HG03378 (cell line): ENCODE measurements at regions not wholly inside any gene's neighbourhood (a gene's known extent, or its start where the extent isn't known, plus 50 kb on each side); places are given as distances from the start of the nearest gene placed in this dataset.
"Not testable (repeated sequence)": the region's sequence is repeated elsewhere in the genome, so short reads cannot be mapped to it uniquely, and the experiment has no call there.

ENCODE experiments used
- ATAC-seq: cut with Tn5 transposase; IDR thresholded peaks from one replicate; pipeline ENCODE4 v1.9.1; 2021; ENCODE audit warnings: mild to moderate bottlenecking, moderate library complexity; ENCODE audit not compliant: unreplicated experiment

DNA sequence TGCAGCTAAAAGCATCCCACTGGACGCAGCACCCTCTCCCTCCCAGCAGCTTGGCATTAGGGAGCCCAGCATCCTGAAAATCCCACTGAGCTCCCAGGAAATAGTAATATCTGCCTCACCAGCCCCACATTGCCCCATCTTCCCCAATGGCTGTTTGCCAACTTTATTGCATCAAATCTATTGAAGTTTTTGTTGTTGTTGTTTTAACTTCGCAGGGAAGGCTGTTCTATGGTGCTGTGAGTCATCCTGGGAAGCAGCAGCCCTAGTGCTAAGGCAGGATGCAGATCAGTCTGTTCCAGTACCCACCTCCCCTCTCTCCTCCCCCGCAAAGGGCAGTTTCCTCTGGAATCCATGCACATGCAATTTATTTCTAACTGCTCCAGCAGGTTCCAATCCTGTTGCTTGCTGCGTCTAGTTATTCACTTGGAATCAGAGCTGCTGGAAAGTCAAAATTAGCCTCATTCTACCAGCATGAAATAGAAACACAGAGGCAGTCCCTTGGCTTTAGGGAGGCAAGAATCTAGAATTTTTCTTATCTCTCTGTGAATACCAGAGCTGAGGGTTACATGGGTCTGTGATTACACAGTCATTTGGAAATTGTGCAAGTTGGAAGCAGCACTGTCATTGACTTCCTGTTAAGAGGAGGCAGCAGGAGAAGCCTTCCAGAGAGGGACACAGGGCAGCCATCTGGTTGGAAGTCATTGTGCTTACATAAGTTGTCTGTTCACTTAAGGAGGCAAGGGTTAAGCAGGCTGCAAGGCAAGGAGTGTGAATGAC, 115.9 kb upstream of the CACUL1 start:
- ATAC-seq: no peak

DNA sequence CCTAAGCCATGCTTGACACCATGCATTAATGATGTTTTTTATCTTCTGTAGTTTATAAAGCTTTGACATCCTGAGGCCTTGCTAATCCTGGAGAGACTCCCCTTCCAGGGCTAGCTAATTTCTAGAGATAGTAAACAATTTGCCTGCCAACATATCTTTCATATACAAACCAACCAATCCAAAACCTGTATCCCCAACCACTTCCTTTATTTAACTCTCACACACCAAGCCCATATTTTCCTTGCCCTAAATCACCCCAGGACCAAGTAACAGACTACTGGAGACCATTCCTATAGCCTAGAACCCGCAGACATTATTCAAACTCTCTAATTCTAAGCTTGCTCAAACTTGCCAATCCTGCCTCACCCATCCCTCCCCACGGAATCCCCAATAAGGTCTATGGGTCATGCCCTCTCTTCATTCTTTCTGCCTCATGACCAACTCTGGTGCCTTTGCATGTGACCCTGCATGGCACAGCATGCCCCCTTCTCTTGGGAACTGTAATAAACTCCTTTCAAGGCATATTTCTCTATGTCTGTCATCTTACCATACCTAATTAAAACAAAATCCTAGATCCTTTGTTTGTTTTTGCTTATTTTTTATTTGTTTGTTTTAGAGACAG, 116.6 kb upstream of the CACUL1 start:
- no peak for ATAC-seq

DNA sequence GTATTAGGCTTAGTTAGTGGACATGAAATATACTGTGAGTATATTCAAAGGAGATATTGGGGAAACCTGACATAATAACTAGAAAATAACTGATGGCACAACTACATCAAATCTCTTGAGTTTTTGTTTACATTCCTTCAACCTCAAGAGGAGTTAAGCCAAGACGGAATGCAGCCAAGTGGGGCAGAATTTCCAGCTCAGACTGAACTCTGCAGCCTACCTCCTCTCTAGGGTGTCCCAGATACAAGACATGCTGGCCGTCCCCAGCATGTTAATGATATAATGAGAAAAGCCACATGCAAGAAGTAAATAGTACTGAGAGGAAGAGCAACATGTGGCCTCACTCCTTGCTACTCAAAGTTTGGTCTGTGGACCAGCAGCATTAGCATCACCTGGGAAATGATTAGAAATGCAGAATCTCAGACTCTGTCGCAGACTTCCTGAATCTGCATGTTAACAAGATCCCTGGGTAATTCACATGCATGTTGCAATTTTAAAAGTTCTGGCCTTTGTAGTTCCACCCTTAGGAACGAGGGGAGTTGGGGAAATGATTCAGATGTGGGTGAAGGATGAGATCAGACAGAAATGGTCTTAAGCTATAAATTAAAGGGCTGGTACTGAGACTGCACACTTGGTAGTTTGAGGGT, 118.4 kb upstream of the CACUL1 start:
- ATAC-seq: no peak

DNA sequence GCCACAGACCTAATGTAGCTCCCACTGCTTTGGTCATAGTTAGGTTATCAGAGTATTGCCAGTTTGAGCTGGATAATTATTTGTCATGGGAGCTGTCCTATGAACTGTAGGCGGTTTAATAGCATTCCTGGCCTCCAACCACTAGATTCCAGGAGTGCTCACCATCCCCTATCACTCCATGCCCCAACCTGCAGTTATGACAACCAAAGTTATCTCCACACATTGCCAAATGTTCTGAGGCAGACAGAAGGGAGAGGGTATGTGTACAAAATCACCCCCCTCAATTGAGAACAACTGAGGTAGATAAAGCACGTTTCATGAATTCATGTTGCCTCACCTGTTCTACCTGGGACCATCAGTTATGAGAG, 119.0 kb upstream of the CACUL1 start:
- ATAC-seq: no peak

DNA sequence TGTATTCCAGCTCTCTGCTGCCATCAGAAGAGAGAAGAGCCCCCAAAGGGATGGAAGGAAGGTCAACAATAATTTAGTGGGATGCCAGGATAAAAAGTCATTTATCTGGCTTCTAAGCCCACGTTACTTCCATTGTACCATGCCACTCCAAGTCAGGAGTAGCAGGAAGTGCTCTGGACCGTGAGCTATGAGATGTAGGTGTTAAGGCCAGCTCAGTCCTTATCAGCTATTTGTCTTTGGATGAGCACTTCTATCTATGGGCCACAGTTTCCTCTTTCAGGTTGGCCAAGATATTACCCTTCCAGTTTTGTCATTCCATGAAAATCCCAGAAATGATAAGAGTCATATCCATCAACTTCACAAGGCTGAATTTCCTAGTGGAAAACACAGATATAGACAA, 119.4 kb upstream of the CACUL1 start:
- ATAC-seq: no peak

DNA sequence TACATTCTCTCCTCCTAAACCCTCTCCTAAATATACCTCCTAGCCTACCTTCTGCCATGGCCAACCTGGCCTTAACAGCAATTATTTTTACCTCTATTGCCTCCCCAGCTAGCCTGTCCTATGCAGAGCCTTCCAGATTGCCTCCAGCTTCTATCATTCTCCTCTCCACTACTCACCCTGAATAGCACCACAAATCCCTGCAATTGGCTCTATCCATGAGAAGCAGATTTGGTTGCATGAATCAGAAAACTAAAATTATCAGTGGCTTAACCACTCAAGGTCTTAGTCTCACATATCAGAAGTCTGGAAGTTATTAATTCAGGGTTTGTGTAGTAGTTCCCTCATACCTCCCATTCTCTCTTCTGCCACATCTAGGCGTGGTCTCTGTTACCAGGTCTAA, 120.3 kb upstream of the CACUL1 start:
- no peak for ATAC-seq

DNA sequence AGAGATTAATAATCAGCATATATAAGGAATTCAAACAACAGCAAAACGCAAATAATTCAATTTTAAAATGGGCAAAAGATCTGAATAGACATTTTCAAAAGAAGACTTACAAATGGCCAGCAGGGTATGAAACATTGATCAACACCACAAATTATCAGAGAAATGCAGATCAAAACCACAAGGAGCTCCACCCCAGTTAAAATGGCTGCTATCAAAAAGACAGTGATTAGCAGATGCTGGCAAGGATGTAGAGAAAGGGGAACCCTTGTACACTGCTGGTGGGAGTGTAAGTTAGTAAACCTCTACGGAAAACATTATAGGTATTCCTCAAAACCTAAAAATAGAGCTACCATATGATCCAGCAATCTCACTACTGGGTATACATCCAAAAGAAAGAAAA, 128.0 kb upstream of the CACUL1 start:
- ATAC-seq: no peak

DNA sequence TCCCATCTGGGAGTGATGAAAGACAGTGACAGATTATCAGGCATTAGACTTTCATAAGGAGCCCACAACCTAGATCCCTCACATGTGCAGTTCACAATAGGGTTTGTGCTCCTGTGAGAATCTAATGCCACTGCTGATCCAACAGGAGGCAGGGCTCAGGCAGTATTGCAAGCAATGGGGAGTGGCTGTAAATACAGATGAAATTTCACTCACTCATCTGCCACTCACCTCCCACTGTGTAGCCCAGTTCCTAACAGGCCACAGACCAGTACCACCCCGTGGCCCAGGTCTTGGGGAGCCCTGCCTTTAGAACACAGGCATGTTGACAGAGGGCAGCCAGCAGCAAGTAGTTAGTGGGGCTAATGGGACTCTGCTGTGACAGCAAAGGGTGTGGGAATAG, 137.3 kb upstream of the NANOS1 start:
- ATAC-seq: no peak

DNA sequence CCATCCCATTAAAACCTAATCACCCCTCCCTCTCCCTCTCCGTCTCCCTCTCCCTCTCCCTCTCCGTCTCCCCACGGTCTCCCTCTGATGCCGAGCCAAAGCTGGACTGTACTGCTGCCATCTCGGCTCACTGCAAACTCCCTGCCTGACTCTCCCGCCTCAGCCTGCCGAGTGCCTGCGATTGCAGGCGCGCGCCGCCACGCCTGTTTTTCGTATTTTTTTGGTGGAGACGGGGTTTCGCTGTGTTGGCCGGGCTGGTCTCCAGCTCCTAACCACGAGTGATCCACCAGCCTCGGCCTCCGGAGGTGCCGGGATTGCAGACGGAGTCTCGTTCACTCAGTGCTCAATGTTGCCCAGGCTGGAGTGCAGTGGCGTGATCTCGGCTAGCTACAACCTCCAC, 134.6 kb upstream of the NANOS1 start:
- ATAC-seq: not testable (repeated sequence)

DNA sequence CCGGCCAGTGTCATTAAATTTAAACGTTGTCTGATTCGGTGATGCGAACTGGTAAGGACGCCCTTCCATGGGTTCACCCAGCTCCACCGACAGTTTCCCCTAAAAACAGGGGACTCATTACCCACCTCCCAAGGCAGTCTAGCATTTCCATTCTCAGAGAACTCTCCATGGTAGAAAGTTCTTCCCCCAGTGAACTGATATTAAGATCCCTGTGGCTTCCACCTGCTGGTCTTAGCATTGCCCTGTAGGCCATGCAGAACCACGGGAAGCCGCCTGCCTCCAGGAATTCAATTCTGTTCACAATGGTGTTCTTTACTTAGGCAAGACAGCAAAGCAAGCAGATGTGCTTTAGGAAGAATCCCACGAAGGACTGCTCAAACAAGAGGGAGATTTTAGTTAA, 128.9 kb upstream of the NANOS1 start:
- ATAC-seq: no peak

DNA sequence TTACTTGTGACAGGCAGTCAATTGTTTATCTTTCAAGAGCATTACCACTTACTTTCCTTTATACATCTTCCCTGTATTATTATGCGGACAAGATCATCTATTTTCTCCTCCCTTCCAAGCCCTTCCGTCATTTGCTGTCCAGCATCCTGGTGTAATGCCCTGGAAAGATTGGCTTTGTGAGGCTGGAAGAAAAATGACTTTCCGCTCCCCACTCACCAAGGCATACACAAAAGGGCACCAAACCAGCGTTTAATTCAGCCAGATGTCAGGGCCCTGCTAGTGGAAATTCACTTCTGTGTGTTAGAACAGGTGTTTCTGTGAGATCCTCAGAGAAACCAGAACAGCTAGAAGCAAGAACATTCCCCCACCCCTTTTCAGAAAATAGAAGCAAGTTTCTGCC, 128.1 kb upstream of the NANOS1 start:
- ATAC-seq: no peak

DNA sequence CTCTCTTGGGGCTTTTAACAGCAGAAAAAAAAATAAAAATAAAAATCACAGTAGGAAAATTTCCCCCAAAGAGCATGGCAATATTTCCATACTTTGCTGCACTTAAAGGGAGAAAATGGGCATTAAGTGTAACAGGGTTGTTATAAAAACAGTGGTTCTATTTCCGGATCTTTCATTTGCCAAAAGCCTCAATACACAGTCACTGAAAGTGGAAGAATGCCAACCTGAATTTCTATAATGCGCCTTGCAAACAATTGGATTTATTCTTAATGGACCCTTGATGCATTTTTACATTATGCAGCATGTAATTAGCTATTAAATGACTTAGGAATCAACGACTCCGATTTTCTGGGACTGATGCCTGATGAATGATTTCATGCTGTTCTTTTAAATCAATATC, 127.6 kb upstream of the NANOS1 start:
- no peak for ATAC-seq

DNA sequence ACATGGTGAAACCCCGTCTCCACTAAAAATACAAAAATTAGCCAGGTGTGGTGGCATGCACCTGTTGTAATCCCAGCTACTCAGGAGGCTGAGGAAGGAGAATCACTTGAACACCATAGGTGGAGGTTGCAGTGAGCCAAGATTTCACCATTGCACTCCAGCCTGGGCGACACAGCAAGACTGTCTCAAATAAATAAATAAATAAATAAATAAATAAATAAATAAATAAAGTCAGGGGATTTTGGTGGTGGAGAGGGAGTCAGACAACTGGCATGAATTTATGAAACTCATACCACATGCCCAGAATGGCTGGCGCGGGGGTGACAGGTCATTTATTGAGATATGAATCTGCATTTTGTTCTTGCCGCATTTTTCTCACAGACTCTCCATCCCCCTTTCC, 126.9 kb upstream of the NANOS1 start:
- not testable (repeated sequence) for ATAC-seq

DNA sequence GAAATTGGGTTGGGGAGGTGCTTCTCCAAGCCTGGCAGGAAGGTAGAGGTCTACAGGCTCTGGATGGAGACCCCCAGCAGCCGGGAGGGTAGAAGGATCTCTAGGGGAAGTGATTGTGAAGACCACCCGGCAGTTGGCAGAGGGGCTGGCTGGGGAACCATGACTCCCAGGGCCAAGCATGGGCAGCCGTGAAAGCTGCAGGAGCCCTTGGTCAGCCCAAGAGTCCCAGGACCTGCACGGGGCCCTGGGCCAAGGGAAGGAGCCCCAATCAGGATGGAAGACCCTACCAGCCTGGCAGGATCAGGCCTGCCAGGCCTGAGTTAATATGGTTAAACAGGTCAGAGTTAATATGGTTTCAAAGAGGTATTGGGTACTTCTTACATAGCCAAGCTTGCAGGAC, 126.3 kb upstream of the NANOS1 start:
- no peak for ATAC-seq

DNA sequence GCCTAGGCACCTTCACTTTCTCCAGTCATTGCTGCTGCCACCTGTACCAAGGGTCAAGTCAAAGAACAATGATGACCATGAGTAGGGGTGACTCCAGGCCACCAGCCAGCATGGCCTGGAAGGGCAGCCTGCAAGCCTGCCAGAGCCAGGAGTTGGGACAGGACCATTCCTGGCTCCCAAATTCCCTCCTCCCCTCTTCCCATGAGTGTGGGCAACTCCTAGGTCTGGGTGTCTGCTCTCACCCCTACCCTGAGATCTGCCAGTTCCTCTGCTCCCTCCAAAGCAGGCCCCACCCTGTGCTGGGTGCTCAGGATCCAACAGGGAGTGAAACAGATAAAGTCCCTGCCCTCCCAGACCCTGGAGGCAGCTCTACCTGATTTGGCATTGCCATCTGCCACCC, 125.8 kb upstream of the NANOS1 start:
- no peak for ATAC-seq

DNA sequence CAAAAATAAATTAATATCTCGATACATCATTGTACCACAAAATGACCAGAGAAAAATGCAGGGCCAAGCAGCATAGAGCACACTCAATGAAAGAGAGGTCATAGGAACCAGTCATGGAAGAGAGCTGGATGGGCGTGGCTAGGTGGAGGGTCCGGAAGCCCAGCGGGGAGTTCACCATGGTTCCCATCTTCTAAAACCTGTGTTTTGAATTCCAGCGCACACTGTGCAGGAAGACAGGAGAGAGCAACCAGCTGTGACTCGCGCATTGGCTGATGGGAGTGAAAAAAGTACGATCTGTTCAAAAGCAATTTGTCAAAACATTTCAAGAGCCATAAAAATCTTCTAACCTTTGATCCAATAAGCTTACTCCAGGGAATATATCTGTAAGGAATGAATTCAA, 125.2 kb upstream of the NANOS1 start:
- ATAC-seq: no peak

DNA sequence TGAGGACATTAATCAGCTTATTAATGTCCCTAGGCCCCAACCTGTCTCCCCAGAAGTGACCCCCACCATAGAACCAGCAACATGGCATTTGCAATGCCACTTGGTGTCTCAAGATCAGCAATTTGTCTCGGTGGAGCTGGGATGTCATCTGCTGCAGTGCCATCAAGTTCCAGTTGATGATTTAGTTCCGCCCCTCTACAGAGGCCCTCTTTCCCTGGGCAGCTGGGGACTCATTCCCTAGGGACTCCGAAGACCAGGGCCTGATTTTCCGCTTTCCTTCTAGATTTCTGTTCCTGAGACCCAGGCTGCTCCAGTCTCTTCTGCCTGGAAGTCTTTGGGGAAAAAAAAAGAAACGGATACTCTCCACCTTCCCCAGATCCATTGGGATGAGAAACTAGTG, 122.5 kb upstream of the NANOS1 start:
- ATAC-seq: no peak

DNA sequence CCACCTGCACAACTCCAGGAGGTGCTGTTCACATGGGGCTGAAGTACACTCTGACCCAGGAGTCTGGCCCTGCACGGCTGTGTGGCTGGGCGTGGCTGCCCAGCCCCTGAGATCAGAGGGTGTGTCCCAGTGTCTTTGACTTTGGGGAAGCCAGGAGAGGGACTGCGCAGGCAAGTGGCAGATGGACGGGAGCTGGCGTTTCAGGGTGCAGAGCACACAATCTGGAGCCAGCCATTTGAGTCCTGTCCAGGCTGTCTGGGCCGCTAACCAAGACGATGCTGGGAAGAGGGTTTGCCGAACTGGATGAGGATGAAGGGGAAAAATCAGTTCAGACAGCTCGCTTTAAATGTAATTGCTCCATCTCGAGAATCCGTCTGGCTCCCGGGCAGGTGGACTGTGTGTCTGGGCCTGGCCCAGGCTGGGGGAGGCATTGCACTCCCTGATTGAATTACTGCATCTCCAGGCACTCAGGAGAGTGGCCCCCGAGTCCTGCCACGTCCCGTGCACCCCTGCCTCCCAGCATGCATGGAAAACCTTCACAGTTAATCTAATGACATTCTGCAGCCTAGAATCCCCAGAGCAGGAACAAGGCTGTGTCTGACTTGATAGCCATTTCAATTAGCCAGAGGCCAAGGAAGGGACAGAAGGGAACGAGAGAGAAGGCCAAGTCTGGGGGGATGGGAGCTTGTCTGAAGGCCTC, 120.8 kb upstream of the NANOS1 start:
- no peak for ATAC-seq

DNA sequence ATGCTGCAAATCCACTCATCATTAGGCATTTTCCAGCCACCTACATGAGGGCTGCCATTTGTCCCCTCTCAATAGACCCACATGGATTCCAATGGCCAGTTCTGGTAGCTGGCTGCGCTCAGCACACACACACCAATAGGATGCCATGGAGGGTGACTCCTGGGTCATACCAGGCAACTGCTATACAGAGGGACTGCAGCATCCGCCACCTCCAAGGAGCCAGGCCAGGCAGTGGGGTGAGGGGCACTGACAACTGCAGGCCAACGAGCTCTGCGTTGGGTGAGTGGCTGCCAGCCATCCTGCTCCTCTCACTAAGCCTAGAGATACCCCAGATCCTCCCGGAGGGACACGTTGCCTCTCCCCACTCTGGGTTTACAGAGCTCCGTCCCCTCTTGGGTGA, 118.8 kb upstream of the NANOS1 start:
- ATAC-seq: no peak

DNA sequence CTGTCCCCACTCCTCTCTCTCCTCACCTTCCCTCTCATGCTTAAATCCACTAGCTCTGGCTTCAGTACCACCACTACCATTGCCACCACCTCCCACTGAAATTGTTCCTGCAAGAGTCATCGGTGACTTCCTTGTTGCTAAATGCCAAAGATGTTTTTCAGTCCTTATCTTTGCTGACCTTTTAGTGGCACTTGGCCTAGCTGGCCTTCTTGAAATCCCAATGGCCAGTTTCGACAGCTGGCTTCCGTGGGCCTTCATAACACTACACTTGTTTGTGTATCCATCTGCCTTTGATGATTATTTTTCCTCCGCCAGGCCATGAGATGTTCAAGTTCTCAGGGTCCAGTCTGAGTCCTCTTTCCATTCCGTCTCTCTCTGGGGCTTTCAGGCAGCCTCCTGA, 118.2 kb upstream of the NANOS1 start:
- no peak for ATAC-seq

DNA sequence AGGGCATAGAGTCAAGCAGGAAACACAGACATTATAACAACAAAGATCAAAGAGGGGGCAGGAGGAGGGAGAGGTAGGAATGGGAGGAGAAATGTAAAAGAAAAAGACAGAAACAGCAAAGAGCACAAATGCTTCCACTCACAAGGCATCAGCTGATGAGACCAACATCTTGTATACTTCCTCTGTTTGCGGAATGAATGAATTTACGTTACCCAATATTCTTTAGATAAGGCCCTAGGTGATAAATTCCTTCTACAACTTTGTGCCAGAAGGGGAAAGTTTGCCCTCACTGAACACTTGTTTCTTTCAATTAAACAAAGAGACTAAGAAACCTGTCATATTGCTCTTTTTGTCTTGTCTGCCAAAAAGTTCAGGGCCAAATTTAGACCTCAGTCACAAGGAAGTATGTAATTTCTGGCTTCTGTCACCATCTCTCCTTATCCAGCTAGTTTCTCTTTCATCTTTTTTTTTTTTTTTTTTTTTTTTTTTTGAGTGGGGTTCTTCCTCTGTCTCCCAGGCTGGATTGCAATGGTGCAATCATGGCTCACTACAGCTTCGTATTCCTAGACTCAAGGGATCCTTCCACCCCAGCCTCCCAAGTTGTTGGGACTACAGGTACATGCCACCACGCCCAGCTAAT, 116.4 kb upstream of the NANOS1 start:
- ATAC-seq: no peak
